LHCN-M2 (cell line): ENCODE measurements at regions not wholly inside any gene's neighbourhood (a gene's known extent, or its start where the extent isn't known, plus 50 kb on each side); places are given as distances from the start of the nearest gene placed in this dataset.
"Not testable (repeated sequence)": the region's sequence is repeated elsewhere in the genome, so short reads cannot be mapped to it uniquely, and the experiment has no call there.

ENCODE experiments used
- DNase-seq: peaks from one replicate; pipeline ENCODE4 v3.0.0-alpha.2; 2012; ENCODE audit warnings: low read depth

GRCh38 chr14:19169561-19170362 is 202.5 kb downstream of the POTEM start:
- not testable (repeated sequence) for DNase-seq

GRCh38 chr14:19172745-19173144 is 205.5 kb downstream of the POTEM start:
- DNase-seq, result not testable (repeated sequence)

- not testable (repeated sequence) for DNase-seq
Observed at GRCh38 chr14:19173188-19173587, 206.0 kb downstream of the POTEM start.

- not testable (repeated sequence) for DNase-seq
Observed at GRCh38 chr14:19177435-19177834, 210.2 kb downstream of the POTEM start.

- not testable (repeated sequence) for DNase-seq
Observed at GRCh38 chr14:19180297-19180696, 213.1 kb downstream of the POTEM start.

GRCh38 chr14:19180881-19181280 is 213.6 kb downstream of the POTEM start:
- not testable (repeated sequence) for DNase-seq

GRCh38 chr14:19195146-19195545 is 227.9 kb downstream of the POTEM start:
- peak; percentile 66 for DNase-seq

- not testable (repeated sequence) for DNase-seq
Observed at GRCh38 chr14:19197488-19198234, 230.4 kb downstream of the POTEM start.

- not testable (repeated sequence) for DNase-seq
Observed at GRCh38 chr14:19198341-19198740, 231.1 kb downstream of the POTEM start.

- not testable (repeated sequence) for DNase-seq
Observed at GRCh38 chr14:19201394-19202052, 232.6 kb downstream of the POTEG start.

- not testable (repeated sequence) for DNase-seq
Observed at GRCh38 chr14:19202053-19202442, 232.1 kb downstream of the POTEG start.

- not testable (repeated sequence) for DNase-seq
Observed at GRCh38 chr14:19203250-19203972, 230.7 kb downstream of the POTEG start.

GRCh38 chr14:19204827-19205226 is 229.3 kb downstream of the POTEG start:
- DNase-seq, result not testable (repeated sequence)

- DNase-seq, result not testable (repeated sequence)
Observed at GRCh38 chr14:19216480-19216879, 217.7 kb downstream of the POTEG start.

- not testable (repeated sequence) for DNase-seq
Observed at GRCh38 chr14:19219423-19219822, 214.7 kb downstream of the POTEG start.

GRCh38 chr14:19231421-19231820 is 202.7 kb downstream of the POTEG start:
- DNase-seq, result not testable (repeated sequence)

- DNase-seq, result not testable (repeated sequence)
Observed at GRCh38 chr14:19234059-19234458, 200.1 kb downstream of the POTEG start.

- DNase-seq, result not testable (repeated sequence)
Observed at GRCh38 chr14:19237656-19238055, 196.5 kb downstream of the POTEG start.

GRCh38 chr14:19238584-19238983 is 195.6 kb downstream of the POTEG start:
- DNase-seq, result not testable (repeated sequence)

GRCh38 chr14:19239981-19240380 is 194.2 kb downstream of the POTEG start:
- DNase-seq, result not testable (repeated sequence)

- not testable (repeated sequence) for DNase-seq
Observed at GRCh38 chr14:19240387-19240786, 193.8 kb downstream of the POTEG start.
